ENCODE measurements at regions not wholly inside any gene's neighbourhood (a gene's known extent, or its start where the extent isn't known, plus 50 kb on each side); places are given as distances from the start of the nearest gene placed in this dataset.

DNA sequence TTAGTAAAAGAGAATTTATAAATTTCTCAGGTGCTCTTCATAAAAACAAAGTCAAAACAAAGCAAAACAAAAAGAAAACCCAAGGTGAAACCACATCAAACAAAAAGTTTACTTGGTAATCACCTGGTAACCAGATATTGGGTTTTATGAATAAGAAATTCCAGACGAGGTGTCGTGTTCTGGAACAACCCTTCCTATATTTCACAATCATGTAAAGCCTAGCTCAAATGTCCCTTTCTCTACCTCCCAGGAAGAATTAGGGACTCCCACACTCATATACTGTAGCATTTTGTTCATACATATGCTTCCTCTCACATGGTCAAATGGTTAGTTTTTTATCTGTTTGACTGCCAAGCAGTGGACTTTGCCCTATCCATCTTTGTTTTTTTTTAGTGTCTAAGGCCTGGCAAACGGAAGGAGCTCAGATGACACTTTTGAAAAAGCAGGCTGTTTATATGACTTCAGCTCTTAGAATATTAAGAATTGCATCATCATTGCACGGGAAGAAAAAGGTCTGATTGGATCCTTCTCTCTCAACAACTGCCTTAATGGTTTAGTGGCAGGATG is 326.7 kb upstream of the TBL1XR1 start:
- H3K27me3 ChIP-seq (ENCODE audit: insufficient read depth, low read depth, low read length), result no peaks in the 10 kb centered on the region
- H3F3A ChIP-seq (ENCODE audit: insufficient read depth, low read length, poor library complexity, severe bottlenecking), result no peaks in the 10 kb centered on the region
- no peak overlapping the region for H2AFZ ChIP-seq (ENCODE audit: low read depth, low read length)
- no peaks in the 10 kb centered on the region for H4K20me1 ChIP-seq (ENCODE audit: insufficient read depth)
- no peak overlapping the region for H3K9ac ChIP-seq (ENCODE audit: low read length)
- H3K4me3 ChIP-seq (ENCODE audit: low read length), result no peak overlapping the region
- no peaks in the 10 kb centered on the region for H3K9me2 ChIP-seq (ENCODE audit: insufficient read depth, low read length)
- TF ChIP-seq EZH2 (IDR thresholded peaks at IDR 0.05; ENCODE audit: borderline replicate concordance, insufficient read depth, low read length, poor library complexity, severe bottlenecking), result no peak
- no peak for TF ChIP-seq RAD21 (conservative IDR thresholded peaks at IDR 0.05)
- H3K4me2 ChIP-seq (ENCODE audit: low read length), result no peak overlapping the region
- no peak overlapping the region for H3K27ac ChIP-seq (ENCODE audit: low read length)
- no peaks in the 10 kb centered on the region for H3K36me3 ChIP-seq (ENCODE audit: insufficient read depth, low read length)
- no peaks in the 10 kb centered on the region for H3K79me2 ChIP-seq (replicated peaks; ENCODE audit: insufficient read depth, low read length)
- no peaks in the 10 kb centered on the region for H3K9me3 ChIP-seq (ENCODE audit: low read length)

GRCh38 chr3:177524742-177525141 is 327.5 kb upstream of the TBL1XR1 start:
- Histone ChIP-seq H4K20me1 (ENCODE audit: insufficient read depth) (no peaks in the 10 kb centered on the region), H3K4me2 (ENCODE audit: low read length) (no peak overlapping the region), H3K9me3 (ENCODE audit: low read length) (no peaks in the 10 kb centered on the region), H3F3A (ENCODE audit: insufficient read depth, low read length, poor library complexity, severe bottlenecking) (no peaks in the 10 kb centered on the region), H3K36me3 (ENCODE audit: insufficient read depth, low read length) (no peaks in the 10 kb centered on the region), H3K9me2 (ENCODE audit: insufficient read depth, low read length) (no peaks in the 10 kb centered on the region), H3K4me3 (ENCODE audit: low read length) (no peak overlapping the region), H3K9ac (ENCODE audit: low read length) (no peak overlapping the region), H2AFZ (ENCODE audit: low read depth, low read length) (no peak overlapping the region), H3K27me3 (ENCODE audit: insufficient read depth, low read depth, low read length) (no peaks in the 10 kb centered on the region), H3K27ac (ENCODE audit: low read length) (no peak overlapping the region), H3K79me2 (replicated peaks; ENCODE audit: insufficient read depth, low read length) (no peaks in the 10 kb centered on the region)
- TF ChIP-seq SMC3 (conservative IDR thresholded peaks at IDR 0.05; ENCODE audit: poor library complexity) (no peak), RAD21 (conservative IDR thresholded peaks at IDR 0.05) (no peak), MXI1 (conservative IDR thresholded peaks at IDR 0.05; ENCODE audit: poor library complexity, severe bottlenecking) (no peak), POLR2AphosphoS5 (IDR thresholded peaks at IDR 0.05) (no peak), EZH2 (IDR thresholded peaks at IDR 0.05; ENCODE audit: borderline replicate concordance, insufficient read depth, low read length, poor library complexity, severe bottlenecking) (no peak), EP300 (conservative IDR thresholded peaks at IDR 0.05; ENCODE audit: poor library complexity, severe bottlenecking) (no peak), TAF1 (IDR thresholded peaks at IDR 0.05; ENCODE audit: low read depth) (no peak)
- TF ChIP-seq, protein P1, sequence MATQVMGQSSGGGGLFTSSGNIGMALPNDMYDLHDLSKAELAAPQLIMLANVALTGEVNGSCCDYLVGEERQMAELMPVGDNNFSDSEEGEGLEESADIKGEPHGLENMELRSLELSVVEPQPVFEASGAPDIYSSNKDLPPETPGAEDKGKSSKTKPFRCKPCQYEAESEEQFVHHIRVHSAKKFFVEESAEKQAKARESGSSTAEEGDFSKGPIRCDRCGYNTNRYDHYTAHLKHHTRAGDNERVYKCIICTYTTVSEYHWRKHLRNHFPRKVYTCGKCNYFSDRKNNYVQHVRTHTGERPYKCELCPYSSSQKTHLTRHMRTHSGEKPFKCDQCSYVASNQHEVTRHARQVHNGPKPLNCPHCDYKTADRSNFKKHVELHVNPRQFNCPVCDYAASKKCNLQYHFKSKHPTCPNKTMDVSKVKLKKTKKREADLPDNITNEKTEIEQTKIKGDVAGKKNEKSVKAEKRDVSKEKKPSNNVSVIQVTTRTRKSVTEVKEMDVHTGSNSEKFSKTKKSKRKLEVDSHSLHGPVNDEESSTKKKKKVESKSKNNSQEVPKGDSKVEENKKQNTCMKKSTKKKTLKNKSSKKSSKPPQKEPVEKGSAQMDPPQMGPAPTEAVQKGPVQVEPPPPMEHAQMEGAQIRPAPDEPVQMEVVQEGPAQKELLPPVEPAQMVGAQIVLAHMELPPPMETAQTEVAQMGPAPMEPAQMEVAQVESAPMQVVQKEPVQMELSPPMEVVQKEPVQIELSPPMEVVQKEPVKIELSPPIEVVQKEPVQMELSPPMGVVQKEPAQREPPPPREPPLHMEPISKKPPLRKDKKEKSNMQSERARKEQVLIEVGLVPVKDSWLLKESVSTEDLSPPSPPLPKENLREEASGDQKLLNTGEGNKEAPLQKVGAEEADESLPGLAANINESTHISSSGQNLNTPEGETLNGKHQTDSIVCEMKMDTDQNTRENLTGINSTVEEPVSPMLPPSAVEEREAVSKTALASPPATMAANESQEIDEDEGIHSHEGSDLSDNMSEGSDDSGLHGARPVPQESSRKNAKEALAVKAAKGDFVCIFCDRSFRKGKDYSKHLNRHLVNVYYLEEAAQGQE (IDR thresholded peaks at IDR 0.05; ENCODE audit: borderline replicate concordance), result no peak
- TF ChIP-seq, protein P2, sequence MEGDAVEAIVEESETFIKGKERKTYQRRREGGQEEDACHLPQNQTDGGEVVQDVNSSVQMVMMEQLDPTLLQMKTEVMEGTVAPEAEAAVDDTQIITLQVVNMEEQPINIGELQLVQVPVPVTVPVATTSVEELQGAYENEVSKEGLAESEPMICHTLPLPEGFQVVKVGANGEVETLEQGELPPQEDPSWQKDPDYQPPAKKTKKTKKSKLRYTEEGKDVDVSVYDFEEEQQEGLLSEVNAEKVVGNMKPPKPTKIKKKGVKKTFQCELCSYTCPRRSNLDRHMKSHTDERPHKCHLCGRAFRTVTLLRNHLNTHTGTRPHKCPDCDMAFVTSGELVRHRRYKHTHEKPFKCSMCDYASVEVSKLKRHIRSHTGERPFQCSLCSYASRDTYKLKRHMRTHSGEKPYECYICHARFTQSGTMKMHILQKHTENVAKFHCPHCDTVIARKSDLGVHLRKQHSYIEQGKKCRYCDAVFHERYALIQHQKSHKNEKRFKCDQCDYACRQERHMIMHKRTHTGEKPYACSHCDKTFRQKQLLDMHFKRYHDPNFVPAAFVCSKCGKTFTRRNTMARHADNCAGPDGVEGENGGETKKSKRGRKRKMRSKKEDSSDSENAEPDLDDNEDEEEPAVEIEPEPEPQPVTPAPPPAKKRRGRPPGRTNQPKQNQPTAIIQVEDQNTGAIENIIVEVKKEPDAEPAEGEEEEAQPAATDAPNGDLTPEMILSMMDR (IDR thresholded peaks at IDR 0.05; ENCODE audit: poor library complexity, severe bottlenecking), result no peak

All from neural cell (in vitro differentiated cells).